K562 (cell line): ENCODE measurements at regions not wholly inside any gene's neighbourhood (a gene's known extent, or its start where the extent isn't known, plus 50 kb on each side); places are given as distances from the start of the nearest gene placed in this dataset.

Experiments
- AFF4 ChIP-seq: sonication (generic); formaldehyde crosslinking; IDR thresholded peaks from 2 replicates; pipeline ENCODE4 v1.8.0; 2023; ENCODE audit warnings: mild to moderate bottlenecking, missing genetic modification reagents
- CBX8 ChIP-seq: fragments of 200-600 bp; sonication (generic); IDR thresholded peaks from 2 replicates; pipeline ENCODE4 v1.6.1; 2012; ENCODE audit warnings: borderline replicate concordance, mixed run types, low read depth, mild to moderate bottlenecking, moderate library complexity, mixed read lengths, low read length, control low read depth, inconsistent platforms; ENCODE audit not compliant: poor library complexity, severe bottlenecking; ENCODE audit errors: extremely low read depth
- E2F1 ChIP-seq: sonication (generic); formaldehyde crosslinking; IDR thresholded peaks from 2 replicates; pipeline ENCODE4 v1.8.1; 2023; ENCODE audit warnings: mild to moderate bottlenecking, missing genetic modification reagents, moderate library complexity
- FOXA1 ChIP-seq: fragments of 450-650 bp; IDR thresholded peaks from 2 replicates; pipeline ENCODE4 v1.6.1; 2016; ENCODE audit warnings: mild to moderate bottlenecking, borderline replicate concordance
- HNRNPH1 ChIP-seq: fragments of 200-400 bp; formaldehyde crosslinking; optimal IDR thresholded peaks from 2 replicates; pipeline ENCODE3; 2017; ENCODE audit warnings: low read depth, mild to moderate bottlenecking, low read length, moderate library complexity
- JUN ChIP-seq, 2 experiments: sonication (generic) in 1 of 2; formaldehyde crosslinking in 1 of 2; IDR thresholded peaks; 2 replicates each; pipeline versions ENCODE4 v1.6.1 to v1.8.0; 2012 to 2022; ENCODE audit warnings: borderline replicate concordance in 2 of 2, mild to moderate bottlenecking in 2 of 2, improper control_type of control experiment in 1 of 2, low read depth in 1 of 2, low read length in 1 of 2, missing genetic modification reagents in 1 of 2
- NFYB ChIP-seq: IDR thresholded peaks from 2 replicates; pipeline ENCODE4 v1.6.1; 2011; ENCODE audit warnings: mild to moderate bottlenecking, moderate library complexity; ENCODE audit not compliant: insufficient read length; ENCODE audit errors: extremely low read depth
- POLR2AphosphoS2 ChIP-seq: IDR thresholded peaks from 2 replicates; pipeline ENCODE4 v1.6.1; 2012; ENCODE audit warnings: low read length, improper control_type of control experiment
- SMC3 ChIP-seq: conservative IDR thresholded peaks from 2 replicates; pipeline ENCODE4 v1.6.1; 2011; ENCODE audit warnings: low read depth, low read length, improper control_type of control experiment; ENCODE audit not compliant: insufficient read depth
- SOX6 ChIP-seq: fragments of 450-650 bp; IDR thresholded peaks from 2 replicates; pipeline ENCODE4 v1.6.1; 2014; ENCODE audit warnings: mild to moderate bottlenecking
- ZNF407 ChIP-seq: fragments of 450-650 bp; IDR thresholded peaks from 2 replicates; pipeline ENCODE4 v1.6.1; 2016; ENCODE audit warnings: low read depth
- ZNF707 ChIP-seq: fragments of 250-450 bp; sonication (Bioruptor Pico); conservative IDR thresholded peaks from 2 replicates; pipeline ENCODE4 v1.8.0; 2022; ENCODE audit warnings: inconsistent platforms, mild to moderate bottlenecking, moderate library complexity
- TF ChIP-seq, protein P1 (sequence below): fragments of 450-650 bp; IDR thresholded peaks from one replicate; pipeline ENCODE4 v1.6.1; 2018; ENCODE audit warnings: mild to moderate bottlenecking, moderate library complexity; ENCODE audit not compliant: partially characterized antibody

DNA sequence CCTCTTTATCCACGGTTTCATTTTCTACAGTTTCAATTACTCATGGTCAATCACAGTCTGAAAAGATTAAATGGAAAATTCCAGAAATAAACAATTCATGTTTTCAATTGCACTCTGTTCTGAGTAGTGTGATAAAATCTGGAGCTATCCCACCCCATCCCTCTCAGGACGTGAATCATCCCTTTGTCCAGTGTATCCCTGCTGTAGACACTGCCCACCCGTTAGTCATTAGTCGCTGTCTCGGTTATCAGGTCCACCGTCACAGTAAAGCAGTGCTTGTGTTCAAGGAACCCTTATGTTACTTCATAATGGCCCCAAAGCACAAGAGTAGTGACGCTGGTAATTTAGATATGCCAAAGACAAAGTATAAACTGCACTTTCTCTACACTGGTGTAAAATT, 141.0 kb upstream of the LMNTD1 start (continued):
- TF ChIP-seq CBX8 (no peak), SMC3 (no peak), E2F1 (CRISPR knock-in tag) (no peak), ZNF407 (no peak), SOX6 (peak; percentile 87), NFYB (no peak), HNRNPH1 (no peak), JUN (IDR thresholded peaks at IDR 0.05; ENCODE audit: borderline replicate concordance, low read depth, low read length) (peak; percentile 63; the same call in 1 of the 2 replicates), JUN (CRISPR knock-in tag; IDR thresholded peaks at IDR 0.05; ENCODE audit: borderline replicate concordance) (no peak), ZNF707 (no peak), AFF4 (CRISPR knock-in tag) (no peak), POLR2AphosphoS2 (no peak), FOXA1 (no peak)
- TF ChIP-seq, protein P1, sequence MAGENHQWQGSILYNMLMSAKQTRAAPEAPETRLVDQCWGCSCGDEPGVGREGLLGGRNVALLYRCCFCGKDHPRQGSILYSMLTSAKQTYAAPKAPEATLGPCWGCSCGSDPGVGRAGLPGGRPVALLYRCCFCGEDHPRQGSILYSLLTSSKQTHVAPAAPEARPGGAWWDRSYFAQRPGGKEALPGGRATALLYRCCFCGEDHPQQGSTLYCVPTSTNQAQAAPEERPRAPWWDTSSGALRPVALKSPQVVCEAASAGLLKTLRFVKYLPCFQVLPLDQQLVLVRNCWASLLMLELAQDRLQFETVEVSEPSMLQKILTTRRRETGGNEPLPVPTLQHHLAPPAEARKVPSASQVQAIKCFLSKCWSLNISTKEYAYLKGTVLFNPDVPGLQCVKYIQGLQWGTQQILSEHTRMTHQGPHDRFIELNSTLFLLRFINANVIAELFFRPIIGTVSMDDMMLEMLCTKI = no peak
